Sciatic nerve (tissue), 2 donors: ENCODE measurements at regions not wholly inside any gene's neighbourhood (a gene's known extent, or its start where the extent isn't known, plus 50 kb on each side); places are given as distances from the start of the nearest gene placed in this dataset.
A peak's percentile ranks its signal among the peaks of the same experiment; 100 is the strongest.

Experiments used
- ATAC-seq: fragments of 200-7000 bp; cut with Tn5 transposase; one replicate; pipeline ENCODE4 v1.9.1; 2020; ENCODE audit warnings: mild to moderate bottlenecking, moderate library complexity
- DNase-seq: peaks from one replicate; pipeline ENCODE4 v3.0.0-alpha.2; 2020; ENCODE audit warnings: low spot score
- intact Hi-C: fragments of 100-400 bp; cut with DNase I; formaldehyde crosslinking; loops from one replicate; pipeline ENCODE4 v1.14.2; 2022
- donor health status: DM: no; HTN: no; CAD: no.
- donor health status: DM: no; HTN: no; CAD: no.

GRCh38 chr13:73341748-73342147, 282.9 kb downstream of the KLF5 start:
- no peak for ATAC-seq
- DNase-seq, result no peak
- intact Hi-C loops, result no loop called here

- ATAC-seq, result no peak
- intact Hi-C loops, result no loop called here
- no peak for DNase-seq
These were observed 281.3 kb downstream of the KLF5 start for GRCh38 chr13:73340069-73340468.

- DNase-seq (no peak), ATAC-seq (no peak)
- intact Hi-C loops, result no loop called here
These were observed 280.3 kb downstream of the KLF5 start for GRCh38 chr13:73339086-73339485.

GRCh38 chr13:73338389-73338788, 279.6 kb downstream of the KLF5 start:
- no peak for DNase-seq
- ATAC-seq, result peak; percentile 44
- intact Hi-C loops, result no loop called here

GRCh38 chr13:73337532-73337931, 278.7 kb downstream of the KLF5 start:
- intact Hi-C loops, result no loop called here
- DNase-seq (no peak), ATAC-seq (no peak)

- ATAC-seq (no peak), DNase-seq (no peak)
- intact Hi-C loops, result no loop called here
These were observed 278.0 kb downstream of the KLF5 start for GRCh38 chr13:73336773-73337172.

GRCh38 chr13:73335944-73336343, 277.1 kb downstream of the KLF5 start:
- DNase-seq, result no peak
- ATAC-seq, result no peak
- intact Hi-C loops, result no loop called here

- intact Hi-C loops, result no loop called here
- ATAC-seq, result no peak
- DNase-seq, result no peak
These were observed 276.4 kb downstream of the KLF5 start for GRCh38 chr13:73335210-73335609.

GRCh38 chr13:73334445-73334844, 275.6 kb downstream of the KLF5 start:
- no peak for ATAC-seq
- no peak for DNase-seq
- intact Hi-C loops, result no loop called here

GRCh38 chr13:73331556-73331955, 272.8 kb downstream of the KLF5 start:
- intact Hi-C loops, result no loop called here
- DNase-seq (no peak), ATAC-seq (no peak)

GRCh38 chr13:73329355-73329754, 270.6 kb downstream of the KLF5 start:
- DNase-seq (no peak), ATAC-seq (no peak)
- intact Hi-C loops, result no loop called here

GRCh38 chr13:73327579-73327978, 268.8 kb downstream of the KLF5 start:
- no peak for ATAC-seq
- intact Hi-C loops, result no loop called here

GRCh38 chr13:73325723-73326558, 267.1 kb downstream of the KLF5 start:
- intact Hi-C loops, result no loop called here
- ATAC-seq (no peak), DNase-seq (no peak)

More at GRCh38 chr13:73327579-73327978, 268.8 kb downstream of the KLF5 start:
- no peak for DNase-seq

GRCh38 chr13:73324842-73325722, 266.3 kb downstream of the KLF5 start:
- intact Hi-C loops, result no loop called here
- peak; percentile 52 for ATAC-seq
- no peak for DNase-seq

GRCh38 chr13:73323615-73324014, 264.8 kb downstream of the KLF5 start:
- intact Hi-C loops, result no loop called here
- no peak for ATAC-seq
- no peak for DNase-seq

- ATAC-seq (no peak), DNase-seq (no peak)
- intact Hi-C loops, result no loop called here
These were observed 262.2 kb downstream of the KLF5 start for GRCh38 chr13:73321043-73321442.

GRCh38 chr13:73317140-73317539, 258.3 kb downstream of the KLF5 start:
- intact Hi-C loops, result no loop called here
- no peak for DNase-seq
- ATAC-seq, result no peak

GRCh38 chr13:73310366-73310765, 251.6 kb downstream of the KLF5 start:
- no peak for DNase-seq
- ATAC-seq, result no peak
- intact Hi-C loops, result no loop called here

GRCh38 chr13:73307481-73307880, 248.7 kb downstream of the KLF5 start:
- intact Hi-C loops, result no loop called here
- no peak for DNase-seq
- no peak for ATAC-seq

GRCh38 chr13:73306688-73307087, 247.9 kb downstream of the KLF5 start:
- ATAC-seq, result no peak
- no peak for DNase-seq
- intact Hi-C loops, result no loop called here
